Keratinocyte (primary cell): ENCODE measurements at regions not wholly inside any gene's neighbourhood (a gene's known extent, or its start where the extent isn't known, plus 50 kb on each side); places are given as distances from the start of the nearest gene placed in this dataset.
"Not testable (repeated sequence)": the region's sequence is repeated elsewhere in the genome, so short reads cannot be mapped to it uniquely, and the experiment has no call there.

Experiments
- EZH2 ChIP-seq: IDR thresholded peaks from one replicate; pipeline ENCODE4 v1.6.1; 2012; ENCODE audit warnings: inconsistent platforms, mild to moderate bottlenecking, low read length, moderate library complexity
- TF ChIP-seq, protein P1 (sequence below), 3 experiments: IDR thresholded peaks in 1 of 3; conservative IDR thresholded peaks in 1 of 3; optimal IDR thresholded peaks in 1 of 3; 2 replicates in 2 of 3; 3 replicates in 1 of 3; pipeline versions ENCODE3 to v1.5.1; 2011; ENCODE audit warnings: low read length in 3 of 3, mild to moderate bottlenecking in 3 of 3, moderate library complexity in 2 of 3, control low read depth in 1 of 3, inconsistent platforms in 1 of 3; ENCODE audit not compliant: insufficient read depth in 2 of 3; ENCODE audit errors: extremely low read depth in 1 of 3

- TF ChIP-seq, protein P1, sequence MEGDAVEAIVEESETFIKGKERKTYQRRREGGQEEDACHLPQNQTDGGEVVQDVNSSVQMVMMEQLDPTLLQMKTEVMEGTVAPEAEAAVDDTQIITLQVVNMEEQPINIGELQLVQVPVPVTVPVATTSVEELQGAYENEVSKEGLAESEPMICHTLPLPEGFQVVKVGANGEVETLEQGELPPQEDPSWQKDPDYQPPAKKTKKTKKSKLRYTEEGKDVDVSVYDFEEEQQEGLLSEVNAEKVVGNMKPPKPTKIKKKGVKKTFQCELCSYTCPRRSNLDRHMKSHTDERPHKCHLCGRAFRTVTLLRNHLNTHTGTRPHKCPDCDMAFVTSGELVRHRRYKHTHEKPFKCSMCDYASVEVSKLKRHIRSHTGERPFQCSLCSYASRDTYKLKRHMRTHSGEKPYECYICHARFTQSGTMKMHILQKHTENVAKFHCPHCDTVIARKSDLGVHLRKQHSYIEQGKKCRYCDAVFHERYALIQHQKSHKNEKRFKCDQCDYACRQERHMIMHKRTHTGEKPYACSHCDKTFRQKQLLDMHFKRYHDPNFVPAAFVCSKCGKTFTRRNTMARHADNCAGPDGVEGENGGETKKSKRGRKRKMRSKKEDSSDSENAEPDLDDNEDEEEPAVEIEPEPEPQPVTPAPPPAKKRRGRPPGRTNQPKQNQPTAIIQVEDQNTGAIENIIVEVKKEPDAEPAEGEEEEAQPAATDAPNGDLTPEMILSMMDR (optimal IDR thresholded peaks at IDR 0.05 in 1 of 3, IDR thresholded peaks at IDR 0.05 in 1 of 3, conservative IDR thresholded peaks at IDR 0.05 in 1 of 3; ENCODE audit: extremely low read depth in 1 of 3, insufficient read depth in 2 of 3, low read length in 3 of 3) = not testable (repeated sequence)
- TF ChIP-seq EZH2 = not testable (repeated sequence)
Measured at GRCh38 chr14:106727962-106728361, 1201.6 kb downstream of the TMEM121 start.
